ENCODE measurements at regions not wholly inside any gene's neighbourhood (a gene's known extent, or its start where the extent isn't known, plus 50 kb on each side); places are given as distances from the start of the nearest gene placed in this dataset.
"Not testable (repeated sequence)": the region's sequence is repeated elsewhere in the genome, so short reads cannot be mapped to it uniquely, and the experiment has no call there.

DNA sequence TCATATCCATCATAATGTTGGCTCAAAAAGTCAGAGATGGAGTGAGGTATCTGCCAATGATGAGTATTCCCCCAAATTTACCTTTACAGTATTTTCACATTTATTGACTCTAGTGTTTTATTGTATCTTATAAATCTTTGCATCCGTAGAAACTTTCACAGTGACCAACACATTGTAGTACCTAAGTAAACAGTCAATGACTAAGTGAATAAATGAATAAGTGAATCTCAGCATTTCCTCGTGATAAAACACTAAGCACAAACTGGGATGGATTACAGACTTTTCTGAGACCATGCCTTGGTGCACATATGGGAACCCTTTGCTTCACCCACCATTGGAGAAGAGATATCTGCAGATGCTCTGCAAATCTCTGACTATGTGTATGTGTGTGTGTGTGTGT, 429.9 kb downstream of the NR4A2 start:
- Histone ChIP-seq H3K4me2 (ENCODE audit: low read length) (no peak overlapping the region), H3K9me3 (ENCODE audit: insufficient read depth, low read depth, low read length) (no peaks in the 10 kb centered on the region), H2AFZ (ENCODE audit: low read depth, low read length) (no peak overlapping the region), H3K79me2 (ENCODE audit: insufficient read depth, low read length) (no peaks in the 10 kb centered on the region), H3K27ac (ENCODE audit: low read depth, low read length) (no peak overlapping the region), H3K27me3 (ENCODE audit: insufficient read depth, low read length) (no peaks in the 10 kb centered on the region), H3K9ac (ENCODE audit: low read length) (no peak overlapping the region), H4K20me1 (ENCODE audit: insufficient read depth, low read length) (no peaks in the 10 kb centered on the region), H3K4me3 (ENCODE audit: insufficient read depth, low read depth, low read length) (no peak overlapping the region), H3K4me1 (ENCODE audit: insufficient read depth, low read length) (no peaks in the 10 kb centered on the region), H3K36me3 (ENCODE audit: insufficient read depth, low read length) (no peaks in the 10 kb centered on the region)
- no peak for TF ChIP-seq EZH2 (IDR thresholded peaks at IDR 0.05; ENCODE audit: insufficient read depth, low read length)
- TF ChIP-seq, protein P1, sequence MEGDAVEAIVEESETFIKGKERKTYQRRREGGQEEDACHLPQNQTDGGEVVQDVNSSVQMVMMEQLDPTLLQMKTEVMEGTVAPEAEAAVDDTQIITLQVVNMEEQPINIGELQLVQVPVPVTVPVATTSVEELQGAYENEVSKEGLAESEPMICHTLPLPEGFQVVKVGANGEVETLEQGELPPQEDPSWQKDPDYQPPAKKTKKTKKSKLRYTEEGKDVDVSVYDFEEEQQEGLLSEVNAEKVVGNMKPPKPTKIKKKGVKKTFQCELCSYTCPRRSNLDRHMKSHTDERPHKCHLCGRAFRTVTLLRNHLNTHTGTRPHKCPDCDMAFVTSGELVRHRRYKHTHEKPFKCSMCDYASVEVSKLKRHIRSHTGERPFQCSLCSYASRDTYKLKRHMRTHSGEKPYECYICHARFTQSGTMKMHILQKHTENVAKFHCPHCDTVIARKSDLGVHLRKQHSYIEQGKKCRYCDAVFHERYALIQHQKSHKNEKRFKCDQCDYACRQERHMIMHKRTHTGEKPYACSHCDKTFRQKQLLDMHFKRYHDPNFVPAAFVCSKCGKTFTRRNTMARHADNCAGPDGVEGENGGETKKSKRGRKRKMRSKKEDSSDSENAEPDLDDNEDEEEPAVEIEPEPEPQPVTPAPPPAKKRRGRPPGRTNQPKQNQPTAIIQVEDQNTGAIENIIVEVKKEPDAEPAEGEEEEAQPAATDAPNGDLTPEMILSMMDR (IDR thresholded peaks at IDR 0.05; ENCODE audit: insufficient read depth, low read depth, low read length), result no peak
- Mint-ChIP-seq H3K36me3 (ENCODE audit: low read depth, unreplicated experiment) (no peaks in the 10 kb centered on the region), H3K27me3 (ENCODE audit: low read depth, unreplicated experiment) (no peaks in the 10 kb centered on the region), H3K4me1 (ENCODE audit: low read depth, unreplicated experiment) (no peaks in the 10 kb centered on the region), H3K9me3 (ENCODE audit: unreplicated experiment) (no peaks in the 10 kb centered on the region), H3K4me3 (ENCODE audit: unreplicated experiment) (no peak overlapping the region), H3K27ac (ENCODE audit: unreplicated experiment) (no peak overlapping the region)
- FAIRE-seq (no peak), DNase-seq (ENCODE audit: low read depth) (no peak)

DNA sequence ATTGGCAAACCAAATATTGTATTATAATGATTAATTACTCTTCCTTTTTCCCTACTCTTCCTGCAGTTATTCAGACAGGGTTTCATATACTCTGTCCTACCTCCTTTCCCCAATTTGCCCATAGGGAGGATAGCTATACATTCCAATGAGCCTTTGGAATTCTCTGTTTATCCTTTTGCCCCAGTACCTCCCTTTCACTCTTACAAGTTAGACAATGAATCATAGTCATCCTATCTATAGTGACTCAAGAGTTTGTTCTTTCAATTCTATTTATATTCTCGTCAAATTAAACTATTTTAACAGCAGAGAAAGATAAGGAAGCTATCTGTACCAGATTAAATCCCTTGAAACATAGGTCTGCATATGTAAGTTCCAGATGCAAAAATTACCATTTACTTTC, 437.5 kb downstream of the NR4A2 start:
- Mint-ChIP-seq H3K4me1 (ENCODE audit: low read depth, unreplicated experiment) (peaks cover 12% of the 10 kb centered on the region), H3K36me3 (ENCODE audit: low read depth, unreplicated experiment) (no peaks in the 10 kb centered on the region), H3K9me3 (ENCODE audit: unreplicated experiment) (peaks cover 2% of the 10 kb centered on the region), H3K27ac (ENCODE audit: unreplicated experiment) (no peak overlapping the region), H3K27me3 (ENCODE audit: low read depth, unreplicated experiment) (no peaks in the 10 kb centered on the region), H3K4me3 (ENCODE audit: unreplicated experiment) (no peak overlapping the region)
- Histone ChIP-seq H3K4me2 (ENCODE audit: low read length) (no peak overlapping the region), H3K9ac (ENCODE audit: low read length) (no peak overlapping the region), H3K27ac (ENCODE audit: low read depth, low read length) (no peak overlapping the region), H4K20me1 (ENCODE audit: insufficient read depth, low read length) (no peaks in the 10 kb centered on the region), H3K4me3 (ENCODE audit: insufficient read depth, low read depth, low read length) (no peak overlapping the region), H3K4me1 (ENCODE audit: insufficient read depth, low read length) (no peaks in the 10 kb centered on the region), H3K36me3 (ENCODE audit: insufficient read depth, low read length) (no peaks in the 10 kb centered on the region), H3K9me3 (ENCODE audit: insufficient read depth, low read depth, low read length) (peaks cover 3% of the 10 kb centered on the region), H3K27me3 (ENCODE audit: insufficient read depth, low read length) (no peaks in the 10 kb centered on the region), H3K79me2 (ENCODE audit: insufficient read depth, low read length) (no peaks in the 10 kb centered on the region), H2AFZ (ENCODE audit: low read depth, low read length) (no peak overlapping the region)
- TF ChIP-seq EZH2 (IDR thresholded peaks at IDR 0.05; ENCODE audit: insufficient read depth, low read length), result no peak
- TF ChIP-seq, protein P1 (IDR thresholded peaks at IDR 0.05; ENCODE audit: insufficient read depth, low read depth, low read length), result no peak
- FAIRE-seq (no peak), DNase-seq (ENCODE audit: low read depth) (peak; percentile 36)

DNA sequence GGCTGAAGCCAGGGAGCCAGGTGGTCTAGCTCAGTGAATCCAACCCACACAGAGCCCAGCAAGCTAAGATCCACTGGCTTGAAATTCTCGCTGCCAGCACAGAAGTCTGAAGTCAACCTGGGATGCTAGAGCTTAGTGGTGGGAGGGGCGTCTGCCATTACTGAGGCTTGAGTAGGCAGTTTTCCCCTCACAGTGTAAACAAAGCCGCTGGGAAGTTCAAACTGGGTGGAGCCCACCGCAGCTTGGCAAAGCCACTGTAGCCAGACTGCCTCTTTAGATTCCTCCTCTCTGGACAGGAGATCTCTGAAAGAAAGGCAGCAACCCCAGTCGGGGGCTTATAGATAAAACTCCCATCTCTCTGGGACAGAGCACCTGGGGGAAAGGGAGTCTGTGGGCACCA, 452.1 kb downstream of the NR4A2 start:
- H3K36me3 ChIP-seq (ENCODE audit: insufficient read depth, low read length); H3K79me2 ChIP-seq (ENCODE audit: insufficient read depth, low read length); H3K4me1 Mint-ChIP-seq (ENCODE audit: low read depth, unreplicated experiment); H3K9ac ChIP-seq (ENCODE audit: low read length); FAIRE-seq; H3K27me3 Mint-ChIP-seq (ENCODE audit: low read depth, unreplicated experiment); DNase-seq (ENCODE audit: low read depth); H3K27me3 ChIP-seq (ENCODE audit: insufficient read depth, low read length); H3K36me3 Mint-ChIP-seq (ENCODE audit: low read depth, unreplicated experiment); H3K4me1 ChIP-seq (ENCODE audit: insufficient read depth, low read length); H3K4me3 Mint-ChIP-seq (ENCODE audit: unreplicated experiment); H3K4me3 ChIP-seq (ENCODE audit: insufficient read depth, low read depth, low read length); H3K9me3 ChIP-seq (ENCODE audit: insufficient read depth, low read depth, low read length); H4K20me1 ChIP-seq (ENCODE audit: insufficient read depth, low read length): not testable (repeated sequence)
- Histone ChIP-seq H3K4me2 (ENCODE audit: low read length) (peak overlapping the region; percentile 30), H2AFZ (ENCODE audit: low read depth, low read length) (peak overlapping the region; percentile 26), H3K27ac (ENCODE audit: low read depth, low read length) (peak overlapping the region; percentile 58)
- peaks cover 23% of the 10 kb centered on the region for H3K9me3 Mint-ChIP-seq (ENCODE audit: unreplicated experiment)
- peak overlapping the region; percentile 34 for H3K27ac Mint-ChIP-seq (ENCODE audit: unreplicated experiment)

DNA sequence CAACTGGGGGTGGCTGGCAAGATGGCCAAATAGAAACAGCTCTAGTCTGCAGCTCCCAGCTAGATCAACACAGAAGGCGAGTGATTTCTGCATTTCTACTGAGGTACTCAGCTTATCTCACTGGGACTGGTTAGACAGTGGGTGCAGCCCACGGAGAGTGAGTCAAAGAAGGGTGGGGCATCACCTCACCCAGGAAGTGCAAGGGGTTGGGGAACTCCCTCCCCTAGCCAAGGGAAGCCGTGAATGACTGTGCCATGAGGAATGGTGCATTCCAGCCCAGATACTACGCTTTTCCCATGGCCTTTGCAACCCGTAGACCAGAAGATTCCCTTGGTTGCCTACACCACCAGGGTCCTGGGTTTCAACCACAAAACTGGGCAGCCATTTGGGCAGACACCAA, 452.6 kb downstream of the NR4A2 start:
- not testable (repeated sequence) for H3K79me2 ChIP-seq (ENCODE audit: insufficient read depth, low read length); H3K27me3 Mint-ChIP-seq (ENCODE audit: low read depth, unreplicated experiment); FAIRE-seq; H3K9ac ChIP-seq (ENCODE audit: low read length); H3K4me1 Mint-ChIP-seq (ENCODE audit: low read depth, unreplicated experiment); H3K9me3 ChIP-seq (ENCODE audit: insufficient read depth, low read depth, low read length); H3K4me1 ChIP-seq (ENCODE audit: insufficient read depth, low read length); H3K27me3 ChIP-seq (ENCODE audit: insufficient read depth, low read length); H4K20me1 ChIP-seq (ENCODE audit: insufficient read depth, low read length); H3K4me3 Mint-ChIP-seq (ENCODE audit: unreplicated experiment); H3K4me3 ChIP-seq (ENCODE audit: insufficient read depth, low read depth, low read length); H3K36me3 ChIP-seq (ENCODE audit: insufficient read depth, low read length); H3K36me3 Mint-ChIP-seq (ENCODE audit: low read depth, unreplicated experiment)
- peak; percentile 67 for DNase-seq (ENCODE audit: low read depth)
- peak overlapping the region; percentile 30 for H3K4me2 ChIP-seq (ENCODE audit: low read length)
- peak overlapping the region; percentile 26 for H2AFZ ChIP-seq (ENCODE audit: low read depth, low read length)
- Mint-ChIP-seq H3K9me3 (ENCODE audit: unreplicated experiment) (peaks cover 19% of the 10 kb centered on the region), H3K27ac (ENCODE audit: unreplicated experiment) (peak overlapping the region; percentile 34)
- peak overlapping the region; percentile 58 for H3K27ac ChIP-seq (ENCODE audit: low read depth, low read length)

All from astrocyte (in vitro differentiated cells and primary cell).